OCI-LY7 (cell line): ENCODE measurements at regions not wholly inside any gene's neighbourhood (a gene's known extent, or its start where the extent isn't known, plus 50 kb on each side); places are given as distances from the start of the nearest gene placed in this dataset.

Source experiments
- BruUV-seq: library from RNA; stranded (reverse); fragments of 400-500 nt; replicated peaks from 2 replicates; lab custom pipeline; 2021; lab: Mats Ljungman, UMichigan
- CTCF ChIA-PET: fragments of 300-600 bp; sonication (Branson Sonifier 250); formaldehyde crosslinking; loops from one replicate; lab custom pipeline; 2022; ENCODE audit warnings: antibody characterized with exemption; ENCODE audit not compliant: unreplicated experiment; lab: Charles Lee
- POLR2A ChIA-PET: fragments of 300-600 bp; sonication (Branson Sonifier 250); formaldehyde crosslinking; loops from one replicate; lab custom pipeline; 2022; ENCODE audit warnings: antibody characterized with exemption; lab: Charles Lee
- DNase-seq: peaks from one replicate; pipeline ENCODE4 v3.0.0-alpha.2; 2015; ENCODE audit warnings: low spot score
- H2AFZ ChIP-seq: fragments of 200-600 bp; sonication (generic), shearing (Covaris generic); 2 replicates; pipeline ENCODE4 v1.6.1; 2014; ENCODE audit warnings: mild to moderate bottlenecking, antibody characterized with exemption, low read length, moderate library complexity
- H3K27ac ChIP-seq: fragments of 200-600 bp; sonication (generic); 2 replicates; pipeline ENCODE4 v1.5.1; 2014; ENCODE audit warnings: mixed run types, low read depth, mild to moderate bottlenecking, moderate library complexity, low read length, inconsistent platforms; ENCODE audit not compliant: poor library complexity, severe bottlenecking
- H3K36me3 ChIP-seq: fragments of 200-600 bp; sonication (generic); 2 replicates; pipeline ENCODE4 v1.6.1; 2014; ENCODE audit warnings: mild to moderate bottlenecking, antibody characterized with exemption, low read length, moderate library complexity, mixed read lengths; ENCODE audit not compliant: insufficient read depth
- H3K4me1 ChIP-seq: fragments of 200-600 bp; sonication (generic); 2 replicates; pipeline ENCODE4 v1.5.1; 2014; ENCODE audit warnings: mild to moderate bottlenecking, low read length; ENCODE audit not compliant: insufficient read depth, poor library complexity, severe bottlenecking
- H3K4me2 ChIP-seq: fragments of 200-600 bp; sonication (generic); 2 replicates; pipeline ENCODE4 v1.6.1; 2014; ENCODE audit warnings: mild to moderate bottlenecking, low read length
- H3K4me3 ChIP-seq: fragments of 200-600 bp; sonication (generic); 2 replicates; pipeline ENCODE4 v1.5.1; 2014; ENCODE audit warnings: mild to moderate bottlenecking, low read depth, low read length; ENCODE audit not compliant: poor library complexity, severe bottlenecking
- H3K79me2 ChIP-seq: fragments of 200-600 bp; sonication (generic); 2 replicates; pipeline ENCODE4 v1.6.1; 2016; ENCODE audit warnings: low read depth, mild to moderate bottlenecking, low read length, moderate library complexity, mixed read lengths; ENCODE audit not compliant: insufficient read depth
- H3K9me2 ChIP-seq: fragments of 200-600 bp; sonication (generic); 2 replicates; pipeline ENCODE4 v1.6.1; 2016; ENCODE audit warnings: mild to moderate bottlenecking, low read length, mixed read lengths; ENCODE audit not compliant: insufficient read depth
- H3K9me3 ChIP-seq: fragments of 200-600 bp; sonication (generic); 2 replicates; pipeline ENCODE4 v1.6.1; 2014; ENCODE audit warnings: mild to moderate bottlenecking, mixed run types, low read length, mixed read lengths
- H4K20me1 ChIP-seq: fragments of 200-600 bp; sonication (generic); 2 replicates; pipeline ENCODE4 v1.6.1; 2014; ENCODE audit warnings: mild to moderate bottlenecking, antibody characterized with exemption, low read length, moderate library complexity, mixed read lengths; ENCODE audit not compliant: insufficient read depth
- CTCF ChIP-seq: fragments of 200-600 bp; sonication (generic); conservative IDR thresholded peaks from 2 replicates; pipeline ENCODE4 v1.5.1; 2014; ENCODE audit warnings: mild to moderate bottlenecking, antibody characterized with exemption, low read length, moderate library complexity, mixed read lengths
- EZH2phosphoT487 ChIP-seq: fragments of 200-600 bp; sonication (generic); IDR thresholded peaks from 2 replicates; pipeline ENCODE4 v1.6.1; 2018; ENCODE audit warnings: low read depth, borderline replicate concordance, mild to moderate bottlenecking, mixed run types, antibody characterized with exemption, low read length, moderate library complexity, mixed read lengths
- intact Hi-C: fragments of 100-400 bp; cut with micrococcal nuclease; formaldehyde crosslinking; loops from one replicate; pipeline ENCODE4 v1.10.0; 2022; ENCODE audit not compliant: unreplicated experiment

- Histone ChIP-seq H2AFZ (no peak overlapping the region), H3K4me3 (no peak overlapping the region), H3K79me2 (no peaks in the 10 kb centered on the region), H3K4me1 (no peaks in the 10 kb centered on the region), H4K20me1 (no peaks in the 10 kb centered on the region), H3K27ac (no peak overlapping the region), H3K4me2 (no peak overlapping the region), H3K9me2 (no peaks in the 10 kb centered on the region), H3K9me3 (no peaks in the 10 kb centered on the region), H3K36me3 (no peaks in the 10 kb centered on the region)
- ChIA-PET CTCF (no interaction called here), POLR2A (no interaction called here)
- no peak for DNase-seq
- TF ChIP-seq EZH2phosphoT487 (no peak), CTCF (no peak)
- intact Hi-C loops: no loop called here
- BruUV-seq: no TSS peak
Observed at GRCh38 chr13:22176968-22177520, 506.2 kb downstream of the FGF9 start.

- ChIA-PET CTCF (no interaction called here), POLR2A (interaction anchor here (0.7 kb wide), 1 partner anchor 470 kb away, joined by 3 read pairs; no protein-coding TSS in a partner anchor)
- no peaks in the 10 kb centered on the region for H3K79me2 ChIP-seq
- TF ChIP-seq EZH2phosphoT487 (no peak), CTCF (no peak)
- H3K9me3 ChIP-seq: no peaks in the 10 kb centered on the region
- no peak overlapping the region for H3K27ac ChIP-seq
- H3K36me3 ChIP-seq: no peaks in the 10 kb centered on the region
- no TSS peak for BruUV-seq
- DNase-seq: no peak
- no peaks in the 10 kb centered on the region for H3K9me2 ChIP-seq
- intact Hi-C loops: no loop called here
- no peak overlapping the region for H2AFZ ChIP-seq
- H3K4me3 ChIP-seq: no peak overlapping the region
- no peaks in the 10 kb centered on the region for H3K4me1 ChIP-seq
- H4K20me1 ChIP-seq: no peaks in the 10 kb centered on the region
- H3K4me2 ChIP-seq: no peak overlapping the region
Observed at GRCh38 chr13:22178878-22179277, 508.0 kb downstream of the FGF9 start.

- no peaks in the 10 kb centered on the region for H3K36me3 ChIP-seq
- TF ChIP-seq EZH2phosphoT487 (no peak), CTCF (no peak)
- DNase-seq: no peak
- H3K79me2 ChIP-seq: no peaks in the 10 kb centered on the region
- no peak overlapping the region for H3K27ac ChIP-seq
- no peak overlapping the region for H3K4me3 ChIP-seq
- no peaks in the 10 kb centered on the region for H4K20me1 ChIP-seq
- ChIA-PET POLR2A (interaction anchor here (0.6 kb wide), 1 partner anchor 576 kb away, joined by 4 read pairs; no protein-coding TSS in a partner anchor), CTCF (no interaction called here)
- no TSS peak for BruUV-seq
- H3K9me2 ChIP-seq: no peaks in the 10 kb centered on the region
- H2AFZ ChIP-seq: no peak overlapping the region
- H3K4me2 ChIP-seq: no peak overlapping the region
- H3K9me3 ChIP-seq: no peaks in the 10 kb centered on the region
- no peaks in the 10 kb centered on the region for H3K4me1 ChIP-seq
- intact Hi-C loops: no loop called here
Observed at GRCh38 chr13:22187329-22187728, 516.5 kb downstream of the FGF9 start.
